H9 (cell line): ENCODE measurements at regions not wholly inside any gene's neighbourhood (a gene's known extent, or its start where the extent isn't known, plus 50 kb on each side); places are given as distances from the start of the nearest gene placed in this dataset.
"Not testable (repeated sequence)": the region's sequence is repeated elsewhere in the genome, so short reads cannot be mapped to it uniquely, and the experiment has no call there.

Experiments
- DNase-seq: peaks from one replicate; pipeline ENCODE4 v3.0.0-alpha.2; 2017
- H2AFZ ChIP-seq: one replicate; pipeline ENCODE4 v1.6.1; 2013; ENCODE audit warnings: mild to moderate bottlenecking, low read length, control low read depth, moderate library complexity
- H2AK5ac ChIP-seq: 2 replicates; pipeline ENCODE4 v1.6.1; 2013; ENCODE audit warnings: low read length, control low read depth, mixed read lengths; ENCODE audit not compliant: insufficient read length
- H2BK120ac ChIP-seq: one replicate; pipeline ENCODE4 v1.6.1; 2013; ENCODE audit warnings: low read depth, mild to moderate bottlenecking, low read length, control low read depth, inconsistent platforms; ENCODE audit not compliant: poor library complexity, severe bottlenecking
- H2BK12ac ChIP-seq: 2 replicates; pipeline ENCODE4 v1.6.1; 2013; ENCODE audit warnings: low read length, control low read depth, mixed read lengths, low read depth; ENCODE audit not compliant: insufficient read length
- H2BK15ac ChIP-seq: 2 replicates; pipeline ENCODE4 v1.6.1; 2013; ENCODE audit warnings: low read depth, low read length, control low read depth
- H2BK20ac ChIP-seq: one replicate; pipeline ENCODE4 v1.6.1; 2013; ENCODE audit warnings: low read depth, mild to moderate bottlenecking, low read length, control low read depth, inconsistent platforms; ENCODE audit not compliant: poor library complexity, severe bottlenecking
- H2BK5ac ChIP-seq: 2 replicates; pipeline ENCODE4 v1.6.1; 2013; ENCODE audit warnings: low read length, control low read depth, mixed read lengths; ENCODE audit not compliant: insufficient read length
- H3K14ac ChIP-seq: 2 replicates; pipeline ENCODE4 v1.6.1; 2013; ENCODE audit warnings: low read length, control low read depth; ENCODE audit not compliant: insufficient read depth
- H3K18ac ChIP-seq: 2 replicates; pipeline ENCODE4 v1.6.1; 2013; ENCODE audit warnings: low read depth, mild to moderate bottlenecking, mixed read lengths, low read length, control low read depth; ENCODE audit not compliant: insufficient read length
- H3K23ac ChIP-seq: 2 replicates; pipeline ENCODE4 v1.6.1; 2013; ENCODE audit warnings: low read length, control low read depth, mixed read lengths, low read depth; ENCODE audit not compliant: insufficient read length
- H3K23me2 ChIP-seq: 2 replicates; pipeline ENCODE4 v1.6.1; 2013; ENCODE audit warnings: low read depth, mild to moderate bottlenecking, mixed read lengths, low read length, control low read depth; ENCODE audit not compliant: insufficient read length, poor library complexity, severe bottlenecking
- H3K27ac ChIP-seq: 2 replicates; pipeline ENCODE4 v1.5.1; 2013; ENCODE audit warnings: low read length, control low read depth, mixed read lengths, low read depth; ENCODE audit not compliant: insufficient read length
- H3K27me3 ChIP-seq: 2 replicates; pipeline ENCODE4 v1.6.1; 2013; ENCODE audit warnings: low read length, control low read depth, inconsistent platforms; ENCODE audit not compliant: insufficient read depth
- H3K4ac ChIP-seq: 2 replicates; pipeline ENCODE4 v1.6.1; 2013; ENCODE audit warnings: low read depth, mild to moderate bottlenecking, control low read depth, inconsistent platforms, low read length, moderate library complexity
- H3K4me1 ChIP-seq: 2 replicates; pipeline ENCODE4 v1.6.1; 2013; ENCODE audit warnings: low read length, control low read depth, inconsistent platforms; ENCODE audit not compliant: insufficient read depth
- H3K4me2 ChIP-seq: 2 replicates; pipeline ENCODE4 v1.6.1; 2013; ENCODE audit warnings: low read length, control low read depth, mixed read lengths; ENCODE audit not compliant: insufficient read length, insufficient read depth
- H3K56ac ChIP-seq: 2 replicates; pipeline ENCODE4 v1.6.1; 2013; ENCODE audit warnings: low read depth, mild to moderate bottlenecking, mixed read lengths, low read length, control low read depth; ENCODE audit not compliant: insufficient read length
- H3K79me1 ChIP-seq: 2 replicates; pipeline ENCODE4 v1.6.1; 2013; ENCODE audit warnings: low read depth, mild to moderate bottlenecking, moderate library complexity, low read length, control low read depth, inconsistent platforms; ENCODE audit not compliant: insufficient read depth, poor library complexity, severe bottlenecking
- H3K79me2 ChIP-seq: 2 replicates; pipeline ENCODE4 v1.6.1; 2013; ENCODE audit warnings: low read length, control low read depth, inconsistent platforms; ENCODE audit not compliant: insufficient read depth
- H3K9ac ChIP-seq: 2 replicates; pipeline ENCODE4 v1.6.1; 2013; ENCODE audit warnings: low read length, control low read depth, mixed read lengths; ENCODE audit not compliant: insufficient read length; ENCODE audit errors: extremely low read depth
- H3K9me3 ChIP-seq: one replicate; pipeline ENCODE4 v1.6.1; 2013; ENCODE audit warnings: low read depth, low read length, inconsistent platforms; ENCODE audit not compliant: control insufficient read depth
- H3T11ph ChIP-seq: one replicate; pipeline ENCODE4 v1.6.1; 2013; ENCODE audit warnings: mild to moderate bottlenecking, low read length, control low read depth, inconsistent platforms
- H4K20me1 ChIP-seq: one replicate; pipeline ENCODE4 v1.6.1; 2013; ENCODE audit not compliant: control insufficient read depth, insufficient read length, insufficient read depth
- H4K5ac ChIP-seq: 2 replicates; pipeline ENCODE4 v1.6.1; 2013; ENCODE audit warnings: low read depth, mild to moderate bottlenecking, mixed read lengths, low read length, control low read depth; ENCODE audit not compliant: insufficient read length
- H4K8ac ChIP-seq: replicated peaks from 2 replicates; pipeline ENCODE4 v1.6.1; 2013; ENCODE audit warnings: low read length, control low read depth, mixed read lengths, low read depth; ENCODE audit not compliant: insufficient read length
- H4K91ac ChIP-seq: 2 replicates; pipeline ENCODE4 v1.6.1; 2013; ENCODE audit warnings: low read depth, mild to moderate bottlenecking, moderate library complexity, mixed read lengths, low read length, control low read depth; ENCODE audit not compliant: insufficient read length
- H3K27ac Mint-ChIP-seq, 3 experiments: 2 replicates in 2 of 3; 3 replicates in 1 of 3; pipeline ENCODE4 v1.8.0; 2020 to 2021; ENCODE audit warnings: mixed read lengths in 3 of 3, mild to moderate bottlenecking in 1 of 3, moderate library complexity in 1 of 3
- H3K27me3 Mint-ChIP-seq: 2 replicates; pipeline ENCODE4 v1.8.0; 2021; ENCODE audit warnings: low read depth, mild to moderate bottlenecking, moderate library complexity, mixed read lengths
- H3K36me3 Mint-ChIP-seq, 3 experiments: 2 replicates in 2 of 3; 3 replicates in 1 of 3; pipeline ENCODE4 v1.8.0; 2020 to 2021; ENCODE audit warnings: low read depth in 3 of 3, mixed read lengths in 3 of 3; ENCODE audit not compliant: insufficient read depth in 1 of 3
- H3K4me1 Mint-ChIP-seq, 2 experiments: 2 replicates each; pipeline ENCODE4 v1.8.0; 2020; ENCODE audit warnings: mixed read lengths in 2 of 2
- H3K4me3 Mint-ChIP-seq, 2 experiments: 2 replicates in 1 of 2; 3 replicates in 1 of 2; pipeline ENCODE4 v1.8.0; 2020 to 2021; ENCODE audit warnings: mild to moderate bottlenecking in 2 of 2, mixed read lengths in 2 of 2, moderate library complexity in 1 of 2
- H3K9me3 Mint-ChIP-seq, 2 experiments: 2 replicates in 1 of 2; 3 replicates in 1 of 2; pipeline ENCODE4 v1.8.0; 2020; ENCODE audit warnings: mild to moderate bottlenecking in 2 of 2, mixed read lengths in 2 of 2, moderate library complexity in 1 of 2
- WGBS: extraction: QIAGEN DNeasy Blood & Tissue Kit; methylation state at CpG from one replicate; pipeline ENCODE4 v1.1.7; 2013; ENCODE audit warnings: missing lambda C conversion rate, low lambda C conversion rate, mixed read lengths; ENCODE audit not compliant: insufficient read length; ENCODE audit errors: extremely low coverage; 5-methylcytosine and 5-hydroxymethylcytosine counted together
- TF ChIP-seq, protein P1 (sequence below): fragments of 200-600 bp; sonication (generic); conservative IDR thresholded peaks from 3 replicates; pipeline ENCODE4 v1.8.0; 2021; ENCODE audit warnings: antibody characterized with exemption, mild to moderate bottlenecking

DNA sequence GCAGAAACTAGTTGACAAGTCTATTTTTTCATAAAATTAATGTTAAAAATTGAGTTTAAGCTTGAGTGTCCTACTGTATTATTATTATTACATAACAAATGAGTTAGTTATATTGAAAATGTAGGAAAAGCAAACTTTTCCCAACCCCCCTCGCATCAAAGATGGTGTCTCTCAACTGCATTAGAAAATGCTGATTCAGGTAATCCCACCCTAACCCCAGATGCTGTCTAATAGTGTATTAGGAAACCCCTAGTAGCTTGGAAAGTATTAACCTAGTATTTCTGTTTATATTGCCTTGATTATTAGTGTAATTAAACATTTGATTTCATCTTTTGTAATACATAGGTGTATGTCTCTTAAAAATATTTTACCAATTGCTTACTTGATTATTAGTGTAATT is 1120.3 kb downstream of the MRPL39 start:
- no peak overlapping the region for H3T11ph ChIP-seq
- H4K91ac ChIP-seq, result no peak overlapping the region
- TF ChIP-seq, protein P1, sequence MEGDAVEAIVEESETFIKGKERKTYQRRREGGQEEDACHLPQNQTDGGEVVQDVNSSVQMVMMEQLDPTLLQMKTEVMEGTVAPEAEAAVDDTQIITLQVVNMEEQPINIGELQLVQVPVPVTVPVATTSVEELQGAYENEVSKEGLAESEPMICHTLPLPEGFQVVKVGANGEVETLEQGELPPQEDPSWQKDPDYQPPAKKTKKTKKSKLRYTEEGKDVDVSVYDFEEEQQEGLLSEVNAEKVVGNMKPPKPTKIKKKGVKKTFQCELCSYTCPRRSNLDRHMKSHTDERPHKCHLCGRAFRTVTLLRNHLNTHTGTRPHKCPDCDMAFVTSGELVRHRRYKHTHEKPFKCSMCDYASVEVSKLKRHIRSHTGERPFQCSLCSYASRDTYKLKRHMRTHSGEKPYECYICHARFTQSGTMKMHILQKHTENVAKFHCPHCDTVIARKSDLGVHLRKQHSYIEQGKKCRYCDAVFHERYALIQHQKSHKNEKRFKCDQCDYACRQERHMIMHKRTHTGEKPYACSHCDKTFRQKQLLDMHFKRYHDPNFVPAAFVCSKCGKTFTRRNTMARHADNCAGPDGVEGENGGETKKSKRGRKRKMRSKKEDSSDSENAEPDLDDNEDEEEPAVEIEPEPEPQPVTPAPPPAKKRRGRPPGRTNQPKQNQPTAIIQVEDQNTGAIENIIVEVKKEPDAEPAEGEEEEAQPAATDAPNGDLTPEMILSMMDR, result no peak
- no peaks in the 10 kb centered on the region for H3K4me1 ChIP-seq
- H2BK20ac ChIP-seq, result no peak overlapping the region
- H3K14ac ChIP-seq, result no peak overlapping the region
- WGBS, result no CpG with 5 or more reads among the region's 1 CpG
- H4K20me1 ChIP-seq, result no peaks in the 10 kb centered on the region
- no peak overlapping the region for H3K4me2 ChIP-seq
- H3K27ac ChIP-seq, result no peak overlapping the region
- H3K23ac ChIP-seq, result no peak overlapping the region
- H2AFZ ChIP-seq, result no peak overlapping the region
- H3K4ac ChIP-seq, result no peak overlapping the region
- Mint-ChIP-seq H3K4me3 (no peak overlapping the region), H3K27me3 (no peaks in the 10 kb centered on the region), H3K36me3 (peaks cover 0 to 18% (median 0%) of the 10 kb centered on the region in 3 experiments; a peak in 3 of 7 replicates), H3K4me1 (no peaks in the 10 kb centered on the region), H3K27ac (no peak overlapping the region), H3K9me3 (peaks cover 28 to 48% of the 10 kb centered on the region in 2 experiments)
- H3K9me3 ChIP-seq, result no peaks in the 10 kb centered on the region
- no peak for DNase-seq
- no peak overlapping the region for H2BK5ac ChIP-seq
- no peak overlapping the region for H2BK15ac ChIP-seq
- no peaks in the 10 kb centered on the region for H3K79me2 ChIP-seq
- H3K56ac ChIP-seq, result no peak overlapping the region
- H2BK120ac ChIP-seq, result no peak overlapping the region
- no peak overlapping the region for H4K8ac ChIP-seq
- no peak overlapping the region for H3K18ac ChIP-seq
- no peak overlapping the region for H2BK12ac ChIP-seq
- H3K9ac ChIP-seq, result no peak overlapping the region
- H3K79me1 ChIP-seq, result no peaks in the 10 kb centered on the region
- H4K5ac ChIP-seq, result no peak overlapping the region
- H2AK5ac ChIP-seq, result no peak overlapping the region
- H3K23me2 ChIP-seq, result no peaks in the 10 kb centered on the region
- H3K27me3 ChIP-seq, result no peaks in the 10 kb centered on the region

DNA sequence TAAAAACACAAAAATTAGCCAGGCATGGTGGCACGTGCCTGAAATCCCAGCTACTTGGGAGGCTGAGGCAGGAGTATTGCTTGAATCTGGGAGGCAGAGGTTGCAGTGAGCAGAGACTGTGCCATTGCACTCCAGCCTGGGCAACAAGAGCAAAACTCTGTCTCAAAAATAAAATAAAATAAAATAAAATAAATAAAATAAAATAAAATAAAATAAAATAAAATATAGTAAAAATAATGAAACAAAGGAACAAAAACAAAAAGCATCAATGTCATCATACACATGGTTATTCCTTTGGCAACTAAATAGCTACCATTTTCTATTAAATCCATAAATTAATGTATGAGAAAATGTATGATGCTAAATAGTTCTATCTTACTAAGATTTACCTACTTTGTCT is 1123.9 kb downstream of the MRPL39 start:
- not testable (repeated sequence) for H3K23me2 ChIP-seq, H2BK20ac ChIP-seq, H4K8ac ChIP-seq, H3K27me3 ChIP-seq, H3K79me1 ChIP-seq, H2BK5ac ChIP-seq, H4K91ac ChIP-seq, H3K4ac ChIP-seq, H3K14ac ChIP-seq, H2BK12ac ChIP-seq, H3K27me3 Mint-ChIP-seq, H4K20me1 ChIP-seq, H3K9ac ChIP-seq, H3K18ac ChIP-seq, H3K9me3 ChIP-seq, H3K27ac Mint-ChIP-seq, H3T11ph ChIP-seq, H3K4me3 Mint-ChIP-seq, H4K5ac ChIP-seq, DNase-seq, H3K23ac ChIP-seq, H3K4me1 ChIP-seq, H2AFZ ChIP-seq, H3K4me2 ChIP-seq, H2AK5ac ChIP-seq, H3K4me1 Mint-ChIP-seq, H2BK120ac ChIP-seq, H3K79me2 ChIP-seq, H2BK15ac ChIP-seq, H3K56ac ChIP-seq, H3K27ac ChIP-seq
- H3K36me3 Mint-ChIP-seq, result peaks cover 0 to 11% (median 0%) of the 10 kb centered on the region in 3 experiments; a peak in 3 of 7 replicates
- H3K9me3 Mint-ChIP-seq, result peaks cover 29 to 57% of the 10 kb centered on the region in 2 experiments
- WGBS, result no CpG with 5 or more reads among the region's 1 CpG
